HepG2 (cell line): ENCODE measurements at regions not wholly inside any gene's neighbourhood (a gene's known extent, or its start where the extent isn't known, plus 50 kb on each side); places are given as distances from the start of the nearest gene placed in this dataset.

Experiments
- ATAC-seq: fragments of 200-7000 bp; cut with Tn5 transposase; 3 replicates; pipeline ENCODE4 v1.9.1; 2020; ENCODE audit warnings: mild to moderate bottlenecking, moderate library complexity
- BruUV-seq: library from RNA; stranded (reverse); fragments of 400-500 nt; replicated peaks from 2 replicates; lab custom pipeline; 2021; lab: Mats Ljungman, UMichigan
- CTCF ChIA-PET: fragments of 300-600 bp; formaldehyde crosslinking; extraction: SDS; loops from one replicate; lab custom pipeline; 2021; ENCODE audit warnings: low total read pairs, inconsistent platforms, low intra/inter-chr PET ratio; lab: Yijun Ruan, JAX
- POLR2A ChIA-PET: fragments of 350-600 bp; sonication (Branson Sonifier 250); formaldehyde crosslinking; loops from one replicate; lab custom pipeline; 2020; ENCODE audit warnings: antibody characterized with exemption, inconsistent platforms; lab: Yijun Ruan, JAX
- DNase-seq: peaks from one replicate; pipeline ENCODE4 v3.0.0-alpha.2; 2015; ENCODE audit warnings: low spot score
- FAIRE-seq: peaks from 3 replicates; lab custom pipeline; 2011; peaks lifted over from hg19 to GRCh38; lab: Jason Lieb, UNC
- H2AFZ ChIP-seq: one replicate; pipeline ENCODE4 v1.6.1; 2011; ENCODE audit warnings: low read length, inconsistent platforms
- H3K27ac ChIP-seq: fragments of 300-600 bp; 3 replicates; pipeline ENCODE4 v1.8.0; 2011; ENCODE audit warnings: mixed run types, mild to moderate bottlenecking, mixed read lengths, low read length, inconsistent platforms; ENCODE audit not compliant: insufficient read depth; ENCODE audit errors: extremely low read length
- H3K27me3 ChIP-seq, 2 experiments: fragments of 200-600 bp in 1 of 2; 2 replicates in 1 of 2; 3 replicates in 1 of 2; pipeline versions ENCODE4 v1.6.0 to v1.8.0; 2011; ENCODE audit warnings: low read length in 2 of 2, mild to moderate bottlenecking in 2 of 2, moderate library complexity in 2 of 2, inconsistent platforms in 1 of 2; ENCODE audit not compliant: insufficient read depth in 2 of 2, control insufficient read depth in 1 of 2
- H3K36me3 ChIP-seq, 2 experiments: fragments of 200-600 bp in 1 of 2; replicated peaks in 1 of 2; 2 replicates in 1 of 2; 3 replicates in 1 of 2; pipeline versions ENCODE4 v1.5.1 to v1.8.0; 2011; ENCODE audit warnings: low read length in 2 of 2, inconsistent platforms in 1 of 2; ENCODE audit not compliant: insufficient read depth in 2 of 2, control insufficient read depth in 1 of 2
- H3K4me1 ChIP-seq: 2 replicates; pipeline ENCODE4 v1.5.1; 2012; ENCODE audit warnings: low read length, inconsistent platforms; ENCODE audit not compliant: insufficient read depth
- H3K4me2 ChIP-seq: 2 replicates; pipeline ENCODE4 v1.6.0; 2011; ENCODE audit warnings: low read depth, low read length, inconsistent platforms
- H3K4me3 ChIP-seq, 3 experiments: fragments of 200-600 bp in 1 of 3; sonication (generic), shearing (Covaris generic) in 1 of 3; replicated peaks in 1 of 3; 2 replicates each; pipeline ENCODE4 v1.5.1; 2011 to 2016; ENCODE audit warnings: low read length in 3 of 3, inconsistent platforms in 2 of 3, low read depth in 2 of 3, mild to moderate bottlenecking in 2 of 3, control low read depth in 1 of 3, mixed read lengths in 1 of 3; ENCODE audit not compliant: insufficient read depth in 1 of 3
- H3K79me2 ChIP-seq: one replicate; pipeline ENCODE4 v1.6.1; 2011; ENCODE audit warnings: low read length, inconsistent platforms; ENCODE audit not compliant: insufficient read depth
- H3K9ac ChIP-seq: 2 replicates; pipeline ENCODE4 v1.6.0; 2011; ENCODE audit warnings: mild to moderate bottlenecking, low read depth, low read length, inconsistent platforms; ENCODE audit not compliant: insufficient read depth
- H3K9me3 ChIP-seq: 2 replicates; pipeline ENCODE4 v1.5.1; 2012; ENCODE audit warnings: mild to moderate bottlenecking, low read length
- H4K20me1 ChIP-seq: 2 replicates; pipeline ENCODE4 v1.6.0; 2011; ENCODE audit warnings: inconsistent platforms, mild to moderate bottlenecking, low read length, moderate library complexity; ENCODE audit not compliant: insufficient read depth
- CREB1 ChIP-seq, 2 experiments: fragments of 450-650 bp in 1 of 2; IDR thresholded peaks; 2 replicates each; pipeline ENCODE4 v1.6.1; 2016 to 2017; ENCODE audit warnings: control low read depth in 1 of 2, mild to moderate bottlenecking in 1 of 2, missing compliant biosample characterization in 1 of 2, missing genetic modification characterization in 1 of 2
- HNF1A ChIP-seq, 2 experiments: sonication (generic) in 1 of 2; formaldehyde crosslinking in 1 of 2; IDR thresholded peaks; 2 replicates each; pipeline versions ENCODE4 v1.4.0 to v1.6.1; 2016 to 2020; ENCODE audit warnings: borderline replicate concordance in 1 of 2, low read depth in 1 of 2, mild to moderate bottlenecking in 1 of 2, missing genetic modification reagents in 1 of 2
- KLF6 ChIP-seq: IDR thresholded peaks from 2 replicates; pipeline ENCODE4 v1.8.0; 2016; ENCODE audit warnings: missing biosample characterization, missing genetic modification reagents
- PRDM15 ChIP-seq: sonication (generic); formaldehyde crosslinking; IDR thresholded peaks from 2 replicates; pipeline ENCODE4 v1.4.0; 2020; ENCODE audit warnings: missing genetic modification reagents
- TAF1 ChIP-seq: sonication (generic); formaldehyde crosslinking; IDR thresholded peaks from 2 replicates; pipeline ENCODE4 v1.4.0; 2020; ENCODE audit warnings: missing genetic modification reagents
- THRA ChIP-seq: sonication (generic); formaldehyde crosslinking; IDR thresholded peaks from 2 replicates; pipeline ENCODE4 v1.4.0; 2020; ENCODE audit warnings: missing genetic modification reagents, borderline replicate concordance
- YY1 ChIP-seq: IDR thresholded peaks from 2 replicates; pipeline ENCODE4 v1.6.1; 2011; ENCODE audit warnings: low read length, low read depth, moderate library complexity, mild to moderate bottlenecking; ENCODE audit not compliant: insufficient read depth, insufficient replicate concordance
- ZNF564 ChIP-seq: sonication (generic); formaldehyde crosslinking; IDR thresholded peaks from 2 replicates; pipeline ENCODE4 v1.8.1; 2023; ENCODE audit warnings: mild to moderate bottlenecking, missing genetic modification reagents
- ZNF672 ChIP-seq: sonication (generic); formaldehyde crosslinking; IDR thresholded peaks from 2 replicates; pipeline ENCODE4 v1.8.1; 2022; ENCODE audit warnings: missing genetic modification reagents
- WGBS: methylation state at CpG from one replicate; pipeline ENCODE4 v1.1.6; 2017; ENCODE audit warnings: low lambda C conversion rate; 5-methylcytosine and 5-hydroxymethylcytosine counted together
- in situ Hi-C: cut with HindIII; loops from 2 replicates; pipeline ENCODE4 v1.10.0; 2017; ENCODE audit warnings: low pct_unique_long_range_greater_than_20kb; ENCODE audit not compliant: extremely low pct_ligation_motif_present
- intact Hi-C: fragments of 100-400 bp; cut with micrococcal nuclease; formaldehyde crosslinking; loops from one replicate; pipeline ENCODE4 v1.10.0; 2022; ENCODE audit not compliant: unreplicated experiment

- Histone ChIP-seq H4K20me1 (no peaks in the 10 kb centered on the region), H3K4me2 (no peak overlapping the region), H3K4me1 (no peaks in the 10 kb centered on the region), H3K4me3 (no peak overlapping the region), H3K9ac (no peak overlapping the region), H3K36me3 (no peaks in the 10 kb centered on the region), H3K79me2 (no peaks in the 10 kb centered on the region), H3K9me3 (no peaks in the 10 kb centered on the region), H3K27ac (no peak overlapping the region), H3K27me3 (no peaks in the 10 kb centered on the region), H2AFZ (no peak overlapping the region)
- in situ Hi-C loops (no loop called here), intact Hi-C loops (no loop called here)
- ChIA-PET POLR2A (no interaction called here), CTCF (no interaction called here)
- FAIRE-seq: no peak
- ATAC-seq: no peak
- WGBS: 9% methylated on average over 2 of the region's 2 CpGs
- no TSS peak for BruUV-seq
- peak; percentile 54 for TF ChIP-seq CREB1 (IDR thresholded peaks at IDR 0.05)
- TF ChIP-seq CREB1 (CRISPR knock-in tag; IDR thresholded peaks at IDR 0.05): no peak
- TF ChIP-seq YY1: no peak
- DNase-seq: no peak
Observed at GRCh38 chr4:89427782-89428181, 120.2 kb upstream of the GPRIN3 start.

- H3K4me3 ChIP-seq: no peak overlapping the region
- POLR2A ChIA-PET: no interaction called here
- FAIRE-seq (no peak), ATAC-seq (no peak), DNase-seq (no peak)
- H3K79me2 ChIP-seq: no peaks in the 10 kb centered on the region
- H4K20me1 ChIP-seq: no peaks in the 10 kb centered on the region
- BruUV-seq: no TSS peak
- H3K27me3 ChIP-seq: no peaks in the 10 kb centered on the region
- no peak overlapping the region for H3K27ac ChIP-seq
- no peaks in the 10 kb centered on the region for H3K36me3 ChIP-seq
- no peak overlapping the region for H3K9ac ChIP-seq
- no peak overlapping the region for H3K4me2 ChIP-seq
- H3K4me1 ChIP-seq: no peaks in the 10 kb centered on the region
- no peaks in the 10 kb centered on the region for H3K9me3 ChIP-seq
- CTCF ChIA-PET: no interaction called here
- intact Hi-C loops (no loop called here), in situ Hi-C loops (no loop called here)
- H2AFZ ChIP-seq: no peak overlapping the region
- 0% methylated on average over 1 of the region's 1 CpG for WGBS
- TF ChIP-seq PRDM15 (CRISPR knock-in tag): no peak
- TF ChIP-seq HNF1A (IDR thresholded peaks at IDR 0.05; ENCODE audit: low read depth): no peak
- no peak for TF ChIP-seq HNF1A (CRISPR knock-in tag; IDR thresholded peaks at IDR 0.05; ENCODE audit: borderline replicate concordance)
- no peak for TF ChIP-seq ZNF672 (CRISPR knock-in tag)
- TF ChIP-seq THRA (CRISPR knock-in tag): no peak
- TF ChIP-seq KLF6 (CRISPR knock-in tag): no peak
- TF ChIP-seq TAF1 (CRISPR knock-in tag): no peak
- TF ChIP-seq ZNF564 (CRISPR knock-in tag): no peak
Observed at GRCh38 chr4:89425023-89425422, 117.4 kb upstream of the GPRIN3 start.
